GM21360 (cell line): ENCODE measurements at regions not wholly inside any gene's neighbourhood (a gene's known extent, or its start where the extent isn't known, plus 50 kb on each side); places are given as distances from the start of the nearest gene placed in this dataset.

Experiments used
- ATAC-seq: cut with Tn5 transposase; IDR thresholded peaks from one replicate; pipeline ENCODE4 v1.9.1; 2021; ENCODE audit warnings: mild to moderate bottlenecking, moderate library complexity; ENCODE audit not compliant: unreplicated experiment

DNA sequence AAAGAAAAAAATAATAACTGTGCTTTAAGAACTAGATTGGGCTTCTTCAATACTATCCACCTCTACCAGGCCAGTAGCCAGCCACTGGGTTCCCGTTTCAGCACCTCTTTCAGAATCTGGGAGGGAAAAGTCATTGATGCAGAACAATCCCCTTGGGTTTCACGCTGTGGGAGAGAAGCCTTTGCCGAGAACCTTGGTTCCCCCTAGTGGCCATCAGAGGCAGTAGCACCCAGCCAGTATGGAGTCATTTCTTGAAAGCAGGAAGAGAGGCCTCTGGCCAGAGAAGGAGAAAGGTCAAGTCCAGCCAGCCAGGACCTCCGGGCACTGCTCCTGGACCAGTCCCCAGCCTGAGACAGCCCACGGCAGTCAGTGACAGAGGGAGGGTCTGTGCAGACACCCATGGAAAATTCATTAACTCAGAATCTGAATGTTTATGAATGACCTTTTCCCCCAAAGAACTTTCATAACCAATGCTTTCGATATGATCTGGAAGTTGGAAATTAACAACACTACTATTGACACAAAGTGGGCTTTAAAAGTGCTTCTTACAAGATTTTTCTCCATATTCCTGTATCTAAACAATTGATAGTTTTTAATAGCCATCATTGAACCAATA, 51.2 kb upstream of the CDH5 start:
- peak; percentile 89 for ATAC-seq

DNA sequence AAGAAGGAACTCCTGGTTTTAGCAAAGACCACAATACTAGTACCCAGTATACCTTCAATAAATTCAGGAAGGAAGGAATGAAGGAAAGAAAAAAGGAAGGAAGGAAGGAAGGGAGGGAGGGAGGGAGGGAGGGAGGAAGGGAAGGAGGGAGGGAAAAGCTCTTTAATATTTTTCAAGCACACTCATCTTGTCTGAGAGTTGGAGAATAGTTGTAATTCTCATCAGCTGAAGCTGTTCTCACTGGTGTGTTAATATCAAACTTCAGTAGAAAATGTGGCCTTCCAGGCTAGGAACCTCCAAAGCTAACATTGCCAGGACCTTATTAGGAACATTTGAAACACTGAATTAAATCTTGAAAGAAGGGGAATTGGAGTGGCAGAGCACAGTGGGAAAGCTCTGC, 55.2 kb upstream of the CDH5 start:
- no peak for ATAC-seq

DNA sequence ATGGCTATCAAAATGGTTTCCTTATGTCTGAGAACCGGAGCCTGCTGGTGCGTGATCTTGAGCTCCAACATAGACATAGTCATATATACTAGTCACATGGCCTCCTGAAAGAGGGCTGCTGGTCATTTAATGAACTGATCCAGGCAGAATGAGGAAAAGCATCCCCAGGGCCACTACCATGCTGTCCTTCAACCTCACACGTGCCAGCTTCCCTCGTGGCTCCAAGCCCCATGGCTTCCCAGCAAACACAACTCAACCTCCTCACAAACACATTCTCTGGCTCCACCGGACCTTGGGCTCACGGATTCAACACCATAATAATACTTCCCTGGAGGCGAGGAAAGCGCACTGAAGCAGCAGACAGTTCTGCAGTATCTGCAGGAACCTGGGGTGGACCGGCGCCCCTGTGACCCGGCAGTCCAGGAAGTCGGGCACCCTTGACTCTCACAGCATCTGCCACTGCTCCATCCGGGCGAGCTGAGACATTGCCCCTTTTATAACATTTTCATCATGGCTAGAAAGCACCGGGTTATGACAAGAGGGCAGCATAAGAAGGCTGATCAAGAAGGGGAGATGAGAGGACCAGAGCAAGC, 57.2 kb upstream of the CDH5 start:
- no peak for ATAC-seq

DNA sequence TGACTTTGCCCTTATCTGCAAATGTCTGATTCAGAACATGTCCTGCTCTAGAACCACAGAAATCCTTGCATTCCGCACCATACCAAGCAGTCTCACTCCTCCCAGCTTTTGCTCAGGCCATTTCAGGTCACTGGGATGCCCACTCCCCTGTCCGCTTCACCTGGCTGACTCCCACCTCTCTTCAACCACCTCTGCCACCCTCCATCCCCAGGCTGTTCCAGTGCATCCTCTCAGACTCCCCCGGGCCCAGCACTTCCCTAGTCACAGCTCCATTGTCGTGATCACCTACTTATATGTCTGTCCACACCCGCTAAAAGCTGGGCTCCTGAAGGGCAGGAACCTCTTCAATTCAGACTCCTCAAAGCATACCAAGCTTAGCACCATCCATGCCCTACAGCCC, 58.4 kb upstream of the CDH5 start:
- ATAC-seq = no peak

DNA sequence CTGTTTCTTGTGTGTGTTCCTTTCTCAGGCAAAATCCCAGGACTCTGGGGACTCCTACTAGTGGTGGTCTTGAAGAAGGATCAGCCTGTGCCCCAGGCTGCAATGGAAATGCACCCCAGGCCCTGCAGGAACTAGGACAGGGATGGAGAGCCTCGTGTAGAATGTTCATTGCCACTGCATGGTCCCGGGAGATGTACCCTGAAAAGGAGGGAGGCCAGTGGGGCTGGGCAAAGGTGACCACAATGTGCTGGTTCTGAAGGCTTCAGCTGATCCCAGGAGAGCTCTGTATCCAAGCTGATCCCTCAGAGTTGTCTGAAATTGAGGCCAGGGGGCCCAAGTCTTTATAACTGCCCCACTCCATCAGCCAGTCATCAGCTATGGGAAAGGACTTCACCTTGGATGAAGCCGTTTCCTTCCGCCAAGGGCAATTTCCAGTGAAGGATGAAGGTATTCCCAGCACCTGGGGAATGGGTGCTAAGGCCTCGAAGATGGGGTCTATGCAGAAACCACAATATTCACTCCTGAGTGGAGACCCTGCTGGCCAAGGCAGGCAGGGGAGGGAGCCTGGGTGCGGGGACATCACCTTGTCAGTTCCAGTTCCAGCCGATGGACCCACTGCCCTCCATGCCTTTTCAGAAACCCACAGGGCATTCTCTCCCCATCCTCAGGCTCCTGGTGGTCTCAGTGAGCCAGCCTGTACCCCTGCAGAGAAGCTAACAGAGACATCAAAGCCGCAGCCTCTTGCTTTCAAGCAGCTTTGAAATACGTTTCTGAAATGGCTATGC, 59.9 kb upstream of the CDH5 start:
- ATAC-seq = no peak

DNA sequence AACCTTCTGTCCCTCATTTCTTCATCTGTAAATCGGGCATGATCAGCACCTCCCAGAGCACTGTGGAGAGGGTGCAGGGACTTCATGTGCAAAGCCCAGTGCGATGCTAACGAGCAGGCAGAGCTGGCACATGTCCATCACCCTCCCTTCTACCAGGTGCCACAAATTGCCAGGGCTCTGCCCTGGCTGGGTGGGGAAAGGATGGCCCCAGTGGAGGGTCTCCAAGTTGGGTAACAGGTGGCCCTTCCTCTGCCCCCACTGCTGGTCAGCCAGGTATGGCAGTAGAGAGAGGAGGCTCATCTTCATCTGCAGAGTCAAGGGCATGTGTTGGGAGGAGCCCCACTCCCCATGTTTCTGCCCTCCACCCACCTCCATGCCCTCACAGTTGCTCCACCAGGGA, 61.5 kb upstream of the CDH5 start:
- ATAC-seq = no peak

DNA sequence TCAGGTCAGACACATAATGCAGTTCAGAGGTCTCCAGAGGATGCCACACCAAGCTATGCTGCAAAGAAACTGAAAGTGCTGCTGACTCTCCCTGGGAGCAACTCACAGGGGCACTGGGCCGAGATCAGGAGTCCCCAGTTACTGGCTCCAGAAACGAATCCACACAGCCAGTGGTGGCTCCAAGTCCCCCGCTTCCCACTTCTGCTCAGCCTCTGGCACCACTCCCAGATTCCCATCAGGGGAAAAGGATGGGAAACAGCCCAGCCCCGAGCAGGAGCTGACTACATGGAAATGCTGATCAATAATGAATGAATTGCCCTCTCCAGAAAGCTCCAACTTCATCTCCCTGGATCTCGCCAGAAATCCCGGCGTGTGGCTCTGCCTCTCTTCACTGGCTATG, 62.3 kb upstream of the CDH5 start:
- no peak for ATAC-seq

DNA sequence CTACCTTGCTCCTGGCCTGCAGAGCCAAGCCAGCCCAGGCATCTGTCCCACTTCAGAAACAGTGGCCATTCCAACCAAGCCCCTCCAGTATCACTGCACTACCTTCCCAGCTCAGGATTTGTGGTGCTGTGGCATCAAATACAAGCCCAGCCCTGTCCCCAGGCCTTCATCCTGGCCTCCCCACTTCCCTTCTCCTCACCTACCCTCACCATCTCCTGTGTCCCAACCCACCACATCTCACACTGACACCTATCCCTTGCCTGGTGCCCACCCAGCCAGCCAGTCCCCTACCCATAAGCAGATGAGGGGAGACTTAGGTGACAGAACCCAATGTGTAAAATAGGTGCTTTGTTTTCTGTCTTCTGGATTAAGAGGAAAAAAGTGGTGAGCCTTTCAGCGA, 66.0 kb upstream of the CDH5 start:
- no peak for ATAC-seq

DNA sequence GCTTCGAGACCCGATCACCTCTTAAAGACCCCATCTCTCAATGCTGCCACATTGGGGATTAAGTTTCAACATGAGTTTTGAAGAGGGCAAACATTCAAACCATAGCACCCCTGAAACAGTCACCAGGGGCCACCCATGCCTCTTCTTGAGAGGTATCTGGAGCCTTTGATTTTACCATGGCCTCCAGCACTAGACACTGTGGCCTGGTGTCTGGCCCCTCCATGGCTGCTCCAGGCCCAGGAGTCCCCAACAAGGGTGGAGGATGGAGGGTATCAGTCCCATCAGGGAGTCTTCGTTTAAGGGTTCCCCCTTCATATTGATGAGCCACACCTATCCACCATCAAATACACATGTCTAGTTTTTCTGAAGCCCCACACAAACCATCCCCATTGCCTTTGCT, 66.5 kb upstream of the CDH5 start:
- ATAC-seq = no peak

DNA sequence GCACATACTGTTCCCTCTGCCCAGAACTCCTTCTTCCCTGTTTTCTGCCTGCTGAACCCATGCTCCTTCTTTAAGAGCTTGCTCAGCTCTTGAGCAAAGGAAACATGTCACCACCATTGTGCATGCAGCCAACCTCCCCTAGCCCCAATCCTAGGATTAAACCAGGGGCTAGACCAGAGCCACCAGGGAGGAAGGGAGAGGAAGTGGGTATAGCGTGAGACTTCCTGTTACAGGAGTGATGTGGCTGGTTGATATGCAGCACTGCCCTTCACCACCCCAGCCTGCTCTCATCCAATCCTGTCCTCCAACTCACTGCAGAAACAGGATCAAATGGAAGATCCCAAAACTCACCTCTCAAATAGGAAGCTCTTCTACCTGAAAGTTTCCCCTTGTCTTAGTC, 67.1 kb upstream of the CDH5 start:
- ATAC-seq = no peak

DNA sequence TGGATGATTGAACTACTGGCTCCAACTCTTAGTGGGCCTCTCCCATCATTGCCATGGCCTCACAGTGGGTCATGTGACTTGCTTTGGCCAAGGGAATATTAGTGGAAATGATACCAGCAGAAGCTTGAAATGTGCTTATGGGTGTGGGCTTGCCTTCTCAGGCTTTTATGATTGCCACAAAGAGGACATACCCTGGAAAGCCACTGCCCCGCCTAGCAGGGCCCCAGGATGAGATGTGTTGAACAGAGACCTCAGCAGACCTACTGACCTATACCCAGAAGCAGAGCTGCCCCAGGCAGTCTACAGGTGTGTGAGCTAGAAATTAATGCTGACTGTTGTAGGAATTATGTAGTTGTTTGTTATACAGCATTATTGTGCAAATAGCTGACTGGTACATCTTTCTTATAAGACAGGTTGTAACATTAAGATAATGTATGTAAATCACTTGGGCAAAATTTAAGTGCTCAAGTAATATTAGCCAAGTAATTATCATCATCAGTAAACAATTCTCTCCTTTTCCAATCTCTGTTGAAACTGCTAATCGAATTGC, 67.8 kb upstream of the CDH5 start:
- ATAC-seq = no peak

DNA sequence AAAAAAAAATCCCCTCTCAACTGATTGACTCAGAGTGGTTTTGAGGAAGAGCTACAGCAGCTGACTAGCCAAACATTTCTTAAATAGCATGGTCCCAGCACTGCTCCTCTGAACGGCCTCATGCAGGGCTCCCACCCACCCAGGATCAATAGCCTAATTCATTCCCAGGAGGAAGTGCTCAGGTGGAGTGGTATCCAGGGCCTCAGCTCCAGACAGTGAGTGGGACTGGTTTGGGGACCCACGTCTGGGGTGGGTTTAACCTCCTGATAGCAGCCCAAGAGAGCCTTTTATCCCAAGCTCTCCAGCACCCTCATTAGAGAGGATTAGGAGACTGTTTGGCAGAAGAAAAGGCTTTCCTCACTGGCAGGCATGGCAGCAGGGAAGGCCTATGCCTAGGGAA, 68.5 kb upstream of the CDH5 start:
- ATAC-seq = no peak

DNA sequence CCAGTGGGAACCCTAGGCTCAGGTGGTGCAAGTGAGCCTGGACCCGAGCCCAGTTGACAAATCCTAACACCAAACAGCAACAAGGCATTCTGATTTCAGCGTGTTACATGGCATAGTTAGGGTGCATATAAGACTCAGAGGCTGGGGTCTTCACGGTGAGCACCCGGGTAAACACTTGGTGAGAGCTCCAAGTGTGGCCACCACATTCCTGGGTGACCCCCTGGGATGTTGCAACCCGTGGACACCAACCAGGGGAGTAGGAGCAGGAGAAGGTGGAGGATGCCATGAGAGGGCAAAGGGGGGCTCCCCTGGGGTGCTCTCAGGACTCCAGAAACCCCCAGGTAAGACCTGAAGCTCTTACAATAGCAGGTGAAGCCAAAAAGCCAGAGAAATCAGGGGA, 69.9 kb upstream of the CDH5 start:
- no peak for ATAC-seq

DNA sequence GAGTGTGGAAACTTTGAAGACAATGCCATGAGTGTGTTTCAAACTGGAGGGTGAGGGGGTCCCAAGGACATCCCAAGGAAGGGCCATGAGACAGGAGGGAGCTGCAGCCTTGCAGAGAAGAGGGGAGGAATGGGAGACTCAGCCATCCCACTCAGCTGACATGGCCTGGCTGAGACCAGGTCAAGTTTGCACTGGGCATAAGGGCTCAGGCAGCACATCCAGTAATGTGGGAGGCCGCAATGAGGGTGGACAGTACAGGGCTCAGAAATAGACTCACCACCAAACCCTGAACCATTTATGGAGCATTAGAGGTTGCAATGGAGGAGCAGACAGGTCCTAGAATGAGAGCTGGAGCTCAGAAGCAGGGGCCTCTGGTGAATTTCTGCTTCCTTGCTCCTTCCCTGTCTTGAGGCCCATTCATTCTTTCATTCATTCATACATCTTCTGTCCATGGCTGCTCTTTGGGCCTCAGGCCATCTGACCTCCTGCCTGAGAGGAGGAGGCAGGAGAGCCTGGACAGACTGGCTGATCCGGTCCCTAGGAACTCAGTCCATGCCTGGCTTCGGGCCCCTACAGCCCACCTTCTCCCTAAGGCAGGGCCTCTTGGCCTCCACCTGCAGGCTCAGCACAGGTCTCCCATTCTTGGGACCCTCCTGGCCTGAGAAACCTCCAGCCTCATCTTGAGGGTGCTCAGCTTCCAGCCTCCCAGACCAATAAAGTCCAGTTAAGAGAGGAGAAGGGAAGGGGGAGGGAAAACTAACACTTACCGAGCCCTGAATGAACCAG, 70.5 kb upstream of the CDH5 start:
- ATAC-seq = no peak

DNA sequence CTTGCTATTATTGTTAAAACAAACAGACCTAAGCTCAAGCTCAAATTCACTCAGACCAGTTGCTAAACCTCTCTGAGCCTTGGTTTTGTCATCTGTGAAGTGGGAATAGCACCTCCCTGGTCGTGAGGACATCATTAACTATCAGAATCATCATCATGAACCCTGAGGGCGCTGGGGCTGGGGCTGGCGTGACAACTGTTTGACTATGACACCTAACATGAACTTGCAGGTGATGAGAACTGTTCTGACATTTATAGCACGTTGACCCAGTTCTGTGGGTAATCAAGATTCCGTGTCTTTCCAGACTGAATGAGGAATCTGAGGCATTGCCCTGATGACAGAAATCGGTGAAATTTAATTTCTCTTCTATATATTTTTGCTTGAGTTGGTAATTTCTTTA, 71.3 kb upstream of the CDH5 start:
- no peak for ATAC-seq

DNA sequence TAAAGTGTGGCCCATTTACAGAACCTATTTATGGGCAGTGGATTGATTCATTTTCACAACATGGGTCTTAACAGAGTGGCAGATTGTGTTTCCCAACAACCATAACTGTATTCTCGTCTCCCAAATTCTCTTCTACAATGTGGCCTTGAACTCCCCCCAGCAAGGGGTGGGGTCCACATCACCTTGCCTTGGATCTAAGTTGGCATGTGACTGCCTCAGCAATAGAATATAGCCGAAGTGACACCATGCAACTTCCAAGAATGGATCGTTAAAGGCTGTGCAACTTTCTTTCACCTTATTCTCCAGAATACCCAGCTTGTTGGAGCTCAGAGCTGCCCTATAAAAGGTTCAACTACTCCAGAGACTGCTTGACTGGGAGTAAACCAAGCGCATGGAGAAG, 72.0 kb upstream of the CDH5 start:
- ATAC-seq = no peak

DNA sequence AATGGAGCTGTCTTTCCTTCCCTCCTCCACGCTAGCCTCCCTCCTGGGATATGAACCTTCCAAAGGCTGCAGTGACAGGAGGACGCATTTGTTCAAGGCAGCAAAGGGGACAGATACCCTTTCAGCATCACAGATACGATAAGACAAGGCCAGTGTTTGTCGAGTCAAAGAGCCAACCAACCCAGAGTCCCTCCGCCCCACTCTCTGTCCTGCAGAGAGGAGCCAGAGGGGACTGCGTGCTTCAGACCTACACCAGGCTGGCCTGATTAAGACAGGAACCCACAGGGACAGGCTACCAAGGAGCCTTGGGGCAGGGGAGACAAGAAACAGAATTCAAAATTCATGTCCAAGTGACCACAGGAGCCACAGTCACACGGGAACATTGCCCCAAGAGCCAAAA, 72.6 kb upstream of the CDH5 start:
- ATAC-seq = no peak

DNA sequence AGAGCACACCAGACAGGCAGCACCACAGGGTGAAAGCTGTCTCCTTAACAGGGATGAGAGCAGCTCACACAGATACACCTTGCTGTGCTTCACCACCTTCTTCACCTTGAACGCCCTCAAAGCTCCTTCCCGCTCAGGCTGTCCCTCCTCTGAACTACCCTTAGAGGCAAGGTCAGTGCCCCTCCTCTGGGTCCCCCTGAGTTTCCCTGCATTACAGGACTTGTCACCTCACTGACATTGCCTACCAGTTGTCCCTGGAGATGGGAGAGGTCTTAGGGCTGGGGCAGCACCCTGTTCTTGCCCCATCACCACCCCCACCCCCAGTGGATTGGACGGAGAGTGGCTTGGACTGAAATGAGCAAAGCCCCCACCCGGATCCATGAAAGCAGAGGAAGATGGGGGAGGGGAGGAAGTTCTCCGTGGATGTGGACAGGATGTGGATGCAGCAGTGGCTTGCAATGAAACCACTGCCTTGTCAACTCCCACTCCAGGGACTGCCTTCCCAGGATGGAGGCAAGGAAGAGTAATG, 73.2 kb upstream of the CDH5 start:
- ATAC-seq = no peak

DNA sequence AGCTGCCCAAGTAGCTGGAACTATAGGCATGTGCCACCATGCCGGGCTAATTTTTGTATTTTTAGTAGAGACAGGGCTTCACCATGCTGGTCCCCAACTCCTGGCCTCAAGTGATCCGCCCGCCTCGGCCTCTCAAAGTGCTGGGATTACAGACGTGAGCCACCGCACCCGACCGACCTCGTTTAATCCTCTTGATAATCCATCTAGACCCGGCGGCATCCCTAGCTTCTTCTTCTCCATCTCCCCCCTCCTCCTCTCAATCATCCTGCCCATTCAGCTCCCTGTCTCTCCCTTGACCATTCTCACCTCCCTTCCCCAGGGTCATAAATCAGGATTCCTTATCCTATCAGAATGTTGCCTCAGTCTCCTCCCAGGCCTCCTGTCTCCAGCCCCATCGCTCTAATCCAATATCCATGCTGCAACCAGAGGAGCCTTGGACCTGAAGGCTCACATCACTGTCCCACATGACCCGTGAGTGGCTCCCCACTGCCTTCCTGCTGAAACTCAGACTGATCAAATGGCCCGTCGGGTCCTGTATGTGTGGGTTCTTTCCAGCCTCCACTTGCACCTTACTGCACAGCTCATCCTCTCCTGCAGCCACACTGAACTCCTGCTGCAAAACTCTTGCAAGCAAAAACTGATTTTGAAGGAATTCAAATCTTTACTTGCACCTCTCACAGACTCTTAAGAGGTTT, 74.1 kb upstream of the CDH5 start:
- ATAC-seq = no peak

DNA sequence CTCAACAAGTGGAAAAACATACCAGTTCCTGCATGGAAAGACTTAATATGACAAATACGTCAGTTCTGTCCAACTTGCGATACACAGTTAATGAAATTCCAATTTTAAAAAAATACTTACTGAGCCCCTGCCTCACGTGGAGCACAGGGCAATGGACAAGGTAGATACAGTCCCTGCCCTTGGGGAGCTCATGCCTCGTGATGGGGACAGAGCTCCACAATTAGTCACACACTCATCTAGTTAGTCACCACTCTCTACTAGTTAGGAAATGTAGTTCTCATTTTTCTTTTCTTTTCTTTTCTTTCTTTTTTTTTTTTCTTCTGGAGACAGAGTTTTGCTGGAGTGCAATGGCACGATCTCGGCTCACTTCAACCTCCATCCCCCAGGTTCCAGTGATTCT, 74.7 kb upstream of the CDH5 start:
- no peak for ATAC-seq

DNA sequence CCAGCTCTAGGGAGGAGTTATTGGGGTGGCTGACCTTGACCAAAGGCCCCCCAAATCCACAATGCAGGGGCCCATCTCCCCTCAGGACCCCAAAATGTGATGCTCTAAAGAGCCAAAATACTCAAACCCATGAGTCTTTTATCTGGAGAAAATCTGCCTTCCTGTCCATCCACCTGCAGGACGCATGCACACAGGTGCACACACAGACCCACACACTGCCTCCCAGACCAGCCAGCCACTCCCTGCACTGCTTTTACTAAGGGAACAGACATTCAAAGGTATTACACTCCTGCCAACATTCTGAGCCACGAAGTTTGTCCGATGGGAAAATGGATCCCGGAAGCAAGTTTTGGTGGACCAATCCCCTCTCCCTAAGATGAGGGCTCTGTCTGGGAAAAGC, 76.1 kb upstream of the CDH5 start:
- ATAC-seq = no peak
